Retinal pigment epithelial cell (primary cell): ENCODE measurements at regions not wholly inside any gene's neighbourhood (a gene's known extent, or its start where the extent isn't known, plus 50 kb on each side); places are given as distances from the start of the nearest gene placed in this dataset.
A peak's percentile ranks its signal among the peaks of the same experiment; 100 is the strongest.

Experiments used
- DNase-seq: peaks from one replicate; pipeline ENCODE4 v3.0.0-alpha.2; 2010; ENCODE audit warnings: low read depth
- H3K4me3 ChIP-seq: 2 replicates; pipeline ENCODE4 v1.5.1; 2011; ENCODE audit warnings: mild to moderate bottlenecking, low read length, control low read depth, moderate library complexity
- CTCF ChIP-seq: conservative IDR thresholded peaks from 2 replicates; pipeline ENCODE4 v1.5.1; 2011; ENCODE audit warnings: low read depth, low read length, control low read depth, inconsistent platforms

GRCh38 chr4:160034501-160034900, 931.6 kb downstream of the RAPGEF2 start:
- DNase-seq: no peak
- TF ChIP-seq CTCF: no peak
- no peak overlapping the region for H3K4me3 ChIP-seq

- peak; percentile 58 for DNase-seq
- no peak overlapping the region for H3K4me3 ChIP-seq
- no peak for TF ChIP-seq CTCF
Observed at GRCh38 chr4:160038615-160039014, 935.7 kb downstream of the RAPGEF2 start.

- no peak for DNase-seq
- no peak overlapping the region for H3K4me3 ChIP-seq
- no peak for TF ChIP-seq CTCF
Observed at GRCh38 chr4:160044693-160045092, 941.8 kb downstream of the RAPGEF2 start.

- no peak for DNase-seq
- H3K4me3 ChIP-seq: no peak overlapping the region
- no peak for TF ChIP-seq CTCF
Observed at GRCh38 chr4:160082432-160083207, 979.7 kb downstream of the RAPGEF2 start.

- no peak for TF ChIP-seq CTCF
- H3K4me3 ChIP-seq: no peak overlapping the region
- DNase-seq: no peak
Observed at GRCh38 chr4:160091631-160092030, 988.8 kb downstream of the RAPGEF2 start.

- H3K4me3 ChIP-seq: no peak overlapping the region
- TF ChIP-seq CTCF: no peak
- DNase-seq: no peak
Observed at GRCh38 chr4:160100316-160100715, 997.4 kb downstream of the RAPGEF2 start.

- DNase-seq: peak; percentile 14
Observed at GRCh38 chr4:160110891-160111290, 1008.0 kb downstream of the RAPGEF2 start.

More at GRCh38 chr4:160110891-160111290, 1008.0 kb downstream of the RAPGEF2 start:
- no peak for TF ChIP-seq CTCF
- H3K4me3 ChIP-seq: no peak overlapping the region
